GM10248 (cell line): ENCODE measurements at regions not wholly inside any gene's neighbourhood (a gene's known extent, or its start where the extent isn't known, plus 50 kb on each side); places are given as distances from the start of the nearest gene placed in this dataset.

Source experiments
- CTCF ChIA-PET: fragments of 300-600 bp; sonication (Branson Sonifier 250); formaldehyde crosslinking; extraction: SDS; loops from one replicate; lab custom pipeline; 2021; ENCODE audit warnings: antibody characterized with exemption; lab: Yijun Ruan, JAX
- POLR2A ChIA-PET: fragments of 350-650 bp; sonication (Branson Sonifier 250); formaldehyde crosslinking; extraction: SDS; loops from one replicate; lab custom pipeline; 2020; ENCODE audit warnings: antibody characterized with exemption; lab: Yijun Ruan, JAX
- DNase-seq: peaks from one replicate; pipeline ENCODE4 v3.0.0; 2012; ENCODE audit errors: extremely low spot score
- CTCF ChIP-seq: IDR thresholded peaks from 2 replicates; pipeline ENCODE4 v1.5.1; 2012; ENCODE audit warnings: mild to moderate bottlenecking, low read depth; ENCODE audit errors: extremely low read depth, missing control alignments, control extremely low read depth

GRCh38 chr12:5262885-5263284 is 169.0 kb upstream of the NTF3 start:
- CTCF ChIA-PET: interaction anchor here (1.0 kb wide), 1 partner anchor 36 kb away, joined by 3 read pairs; no protein-coding TSS in a partner anchor
- TF ChIP-seq CTCF: no peak
- no peak for DNase-seq
- POLR2A ChIA-PET: no interaction called here

GRCh38 chr12:5264006-5264405 is 167.9 kb upstream of the NTF3 start:
- DNase-seq: no peak
- POLR2A ChIA-PET: no interaction called here
- CTCF ChIA-PET: interaction anchor here (1.0 kb wide), 1 partner anchor 35 kb away, joined by 3 read pairs; no protein-coding TSS in a partner anchor
- no peak for TF ChIP-seq CTCF

- no peak for DNase-seq
- no peak for TF ChIP-seq CTCF
- CTCF ChIA-PET: no interaction called here
- POLR2A ChIA-PET: no interaction called here
Measured at GRCh38 chr12:5267603-5268423, 164.1 kb upstream of the NTF3 start.

GRCh38 chr12:5268424-5269210 is 163.3 kb upstream of the NTF3 start:
- no peak for TF ChIP-seq CTCF
- POLR2A ChIA-PET: no interaction called here
- CTCF ChIA-PET: interaction anchor here (1.1 kb wide), 1 partner anchor 21 kb away, joined by 3 read pairs; no protein-coding TSS in a partner anchor
- DNase-seq: no peak

GRCh38 chr12:5269846-5270245 is 162.1 kb upstream of the NTF3 start:
- no peak for TF ChIP-seq CTCF
- no peak for DNase-seq
- ChIA-PET CTCF (no interaction called here), POLR2A (no interaction called here)

GRCh38 chr12:5272018-5272785 is 159.7 kb upstream of the NTF3 start:
- CTCF ChIA-PET: no interaction called here
- no peak for TF ChIP-seq CTCF
- DNase-seq: no peak
- POLR2A ChIA-PET: no interaction called here
